Astrocyte (in vitro differentiated cells and primary cell): ENCODE measurements at regions not wholly inside any gene's neighbourhood (a gene's known extent, or its start where the extent isn't known, plus 50 kb on each side); places are given as distances from the start of the nearest gene placed in this dataset.

ENCODE experiments used
- EZH2 ChIP-seq: IDR thresholded peaks from 2 replicates; pipeline ENCODE4 v1.6.1; 2012; ENCODE audit warnings: mild to moderate bottlenecking, low read length, inconsistent platforms; ENCODE audit not compliant: insufficient read depth
- TF ChIP-seq, protein P1 (sequence below): IDR thresholded peaks from 2 replicates; pipeline ENCODE4 v1.5.1; 2011; ENCODE audit warnings: low read depth, mild to moderate bottlenecking, inconsistent platforms, low read length, moderate library complexity; ENCODE audit not compliant: insufficient read depth

DNA sequence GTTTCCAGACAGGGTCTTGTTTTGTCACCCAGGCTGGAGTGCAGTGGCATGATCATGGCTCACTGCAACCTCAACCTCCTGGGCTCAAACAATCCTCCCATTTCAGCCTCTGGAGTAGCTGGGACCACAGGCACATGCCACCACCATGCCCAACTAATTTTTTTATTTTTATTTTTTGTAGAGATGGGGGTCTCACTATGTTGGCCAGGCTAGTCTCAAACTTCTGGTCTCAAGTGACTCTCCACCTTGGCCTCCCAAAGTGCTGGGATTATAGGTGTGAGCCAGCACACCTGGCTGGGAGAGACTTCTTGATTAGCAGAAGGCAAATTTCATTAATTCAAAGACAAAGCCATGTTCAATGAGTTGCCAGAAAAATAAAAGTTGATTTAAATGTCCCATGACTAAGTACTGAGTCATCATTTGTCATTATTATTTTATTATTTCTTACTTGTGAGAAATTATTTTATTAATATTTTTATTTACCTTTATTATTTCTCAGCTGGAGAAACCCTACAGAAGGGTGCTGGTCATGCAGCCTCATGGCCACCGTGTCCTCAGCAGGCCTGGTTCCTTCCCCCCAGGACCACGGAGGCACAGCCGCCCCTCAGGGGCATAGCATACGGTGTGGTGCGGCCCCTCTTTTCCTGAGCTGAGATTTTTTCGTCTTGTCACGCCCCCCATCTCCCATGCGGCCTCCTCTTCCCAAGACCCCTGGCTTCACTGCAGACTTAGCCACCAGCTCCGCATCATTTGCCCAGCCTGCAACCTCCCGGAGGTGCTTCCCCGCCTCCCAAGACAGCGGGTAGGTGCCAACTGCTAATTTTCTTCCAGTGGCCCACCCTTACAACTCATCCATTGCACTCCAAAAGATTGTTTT is 55.3 kb upstream of the SIM2 start:
- TF ChIP-seq, protein P1, sequence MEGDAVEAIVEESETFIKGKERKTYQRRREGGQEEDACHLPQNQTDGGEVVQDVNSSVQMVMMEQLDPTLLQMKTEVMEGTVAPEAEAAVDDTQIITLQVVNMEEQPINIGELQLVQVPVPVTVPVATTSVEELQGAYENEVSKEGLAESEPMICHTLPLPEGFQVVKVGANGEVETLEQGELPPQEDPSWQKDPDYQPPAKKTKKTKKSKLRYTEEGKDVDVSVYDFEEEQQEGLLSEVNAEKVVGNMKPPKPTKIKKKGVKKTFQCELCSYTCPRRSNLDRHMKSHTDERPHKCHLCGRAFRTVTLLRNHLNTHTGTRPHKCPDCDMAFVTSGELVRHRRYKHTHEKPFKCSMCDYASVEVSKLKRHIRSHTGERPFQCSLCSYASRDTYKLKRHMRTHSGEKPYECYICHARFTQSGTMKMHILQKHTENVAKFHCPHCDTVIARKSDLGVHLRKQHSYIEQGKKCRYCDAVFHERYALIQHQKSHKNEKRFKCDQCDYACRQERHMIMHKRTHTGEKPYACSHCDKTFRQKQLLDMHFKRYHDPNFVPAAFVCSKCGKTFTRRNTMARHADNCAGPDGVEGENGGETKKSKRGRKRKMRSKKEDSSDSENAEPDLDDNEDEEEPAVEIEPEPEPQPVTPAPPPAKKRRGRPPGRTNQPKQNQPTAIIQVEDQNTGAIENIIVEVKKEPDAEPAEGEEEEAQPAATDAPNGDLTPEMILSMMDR = no peak
- no peak for TF ChIP-seq EZH2
